ENCODE measurements at regions not wholly inside any gene's neighbourhood (a gene's known extent, or its start where the extent isn't known, plus 50 kb on each side); places are given as distances from the start of the nearest gene placed in this dataset.

DNA sequence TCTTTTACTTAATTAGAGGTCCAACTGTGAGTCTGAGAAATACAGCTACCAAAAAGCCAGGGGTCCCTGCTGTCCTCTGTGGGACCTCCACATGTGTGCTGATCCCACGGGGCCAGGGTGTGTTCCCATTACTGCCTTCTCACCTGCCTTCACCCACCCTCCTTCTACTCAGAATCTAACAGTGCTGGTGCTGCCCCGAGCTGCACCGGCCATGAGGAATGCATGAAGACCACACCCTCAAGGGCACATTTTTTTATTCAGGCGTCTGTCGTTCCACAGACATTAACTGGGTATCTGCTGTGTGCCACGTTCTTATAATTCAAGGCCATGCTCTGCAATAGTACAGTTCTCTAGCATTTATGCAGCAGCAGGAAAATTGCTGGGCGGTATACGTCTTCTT, 188.5 kb upstream of the PFKP start:
- no peak overlapping the region for H3K27ac ChIP-seq

GRCh38 chr10:2876032-2876431, 191.3 kb upstream of the PFKP start:
- DNase-seq (ENCODE audit: low read depth, low spot score): no peak
- H3K27ac ChIP-seq: no peak overlapping the region

More for the DNA sequence above, 188.5 kb upstream of the PFKP start:
- DNase-seq (ENCODE audit: low read depth, low spot score): no peak

GRCh38 chr10:2874963-2875362, 192.4 kb upstream of the PFKP start:
- no peak for DNase-seq (ENCODE audit: low read depth, low spot score)
- H3K27ac ChIP-seq: no peak overlapping the region

- no peak overlapping the region for H3K27ac ChIP-seq
- DNase-seq (ENCODE audit: low read depth, low spot score): no peak
These were observed 193.6 kb upstream of the PFKP start for GRCh38 chr10:2873769-2874168.

- DNase-seq (ENCODE audit: low read depth, low spot score): no peak
- no peak overlapping the region for H3K27ac ChIP-seq
These were observed 195.6 kb upstream of the PFKP start for GRCh38 chr10:2871673-2872219.

- no peak for DNase-seq (ENCODE audit: low read depth, low spot score)
- H3K27ac ChIP-seq: no peak overlapping the region
These were observed 196.7 kb upstream of the PFKP start for GRCh38 chr10:2870654-2871053.

- DNase-seq (ENCODE audit: low read depth, low spot score): no peak
- H3K27ac ChIP-seq: no peak overlapping the region
These were observed 199.5 kb upstream of the PFKP start for GRCh38 chr10:2867788-2868299.

- DNase-seq (ENCODE audit: low read depth, low spot score): no peak
- H3K27ac ChIP-seq: no peak overlapping the region
These were observed 200.8 kb upstream of the PFKP start for GRCh38 chr10:2866569-2866968.

- H3K27ac ChIP-seq: no peak overlapping the region
- DNase-seq (ENCODE audit: low read depth, low spot score): no peak
These were observed 205.6 kb upstream of the PFKP start for GRCh38 chr10:2861632-2862210.

GRCh38 chr10:2858452-2858851, 208.9 kb upstream of the PFKP start:
- no peak for DNase-seq (ENCODE audit: low read depth, low spot score)

GRCh38 chr10:2856598-2856997, 210.8 kb upstream of the PFKP start:
- peak; percentile 14 for DNase-seq (ENCODE audit: low read depth, low spot score)
- H3K27ac ChIP-seq: no peak overlapping the region

More at GRCh38 chr10:2858452-2858851, 208.9 kb upstream of the PFKP start:
- no peak overlapping the region for H3K27ac ChIP-seq

- DNase-seq (ENCODE audit: low read depth, low spot score): no peak
- H3K27ac ChIP-seq: no peak overlapping the region
These were observed 214.6 kb upstream of the PFKP start for GRCh38 chr10:2852574-2853323.

DNA sequence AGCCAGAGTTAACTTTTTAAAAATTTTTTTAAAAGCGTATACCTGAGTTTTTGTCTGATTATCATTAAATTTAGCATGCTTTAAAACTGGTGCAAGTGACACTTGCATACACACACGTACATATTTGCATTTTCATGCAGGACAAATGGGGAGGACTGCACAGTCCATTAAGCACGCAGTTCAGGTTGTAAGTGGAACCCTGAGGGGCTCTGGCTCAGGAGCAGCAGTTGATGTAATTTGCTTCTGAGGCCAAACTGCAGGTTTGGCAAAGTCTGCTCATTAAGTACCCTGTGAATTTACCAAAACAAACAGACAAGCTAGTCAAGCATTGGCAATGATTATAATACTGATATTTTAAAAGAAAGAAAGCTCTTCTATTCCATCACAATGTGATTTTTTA, 215.8 kb upstream of the PFKP start:
- no peak for DNase-seq (ENCODE audit: low read depth, low spot score)
- no peak overlapping the region for H3K27ac ChIP-seq

DNA sequence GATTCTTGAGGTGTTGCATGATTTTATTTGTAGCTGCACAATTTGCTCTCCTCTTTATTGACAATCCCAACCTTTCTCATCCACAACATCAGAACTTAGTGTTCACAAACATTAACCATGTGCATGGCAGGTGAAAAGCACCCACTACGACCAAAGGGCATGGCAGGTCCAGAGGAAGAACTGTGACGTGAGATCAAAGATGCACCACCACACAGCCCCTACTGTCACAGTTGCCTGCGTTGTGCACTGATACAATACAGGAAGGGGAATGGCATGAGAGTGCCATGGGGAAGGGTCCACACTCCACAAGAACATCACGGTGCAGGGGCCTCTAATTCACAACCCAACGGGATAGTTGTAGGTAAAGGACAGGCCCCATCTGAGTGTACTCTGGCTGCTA, 217.1 kb upstream of the PFKP start:
- DNase-seq (ENCODE audit: low read depth, low spot score): no peak
- no peak overlapping the region for H3K27ac ChIP-seq

- no peak overlapping the region for H3K27ac ChIP-seq
- no peak for DNase-seq (ENCODE audit: low read depth, low spot score)
These were observed 222.4 kb upstream of the PFKP start for GRCh38 chr10:2844925-2845324.

DNA sequence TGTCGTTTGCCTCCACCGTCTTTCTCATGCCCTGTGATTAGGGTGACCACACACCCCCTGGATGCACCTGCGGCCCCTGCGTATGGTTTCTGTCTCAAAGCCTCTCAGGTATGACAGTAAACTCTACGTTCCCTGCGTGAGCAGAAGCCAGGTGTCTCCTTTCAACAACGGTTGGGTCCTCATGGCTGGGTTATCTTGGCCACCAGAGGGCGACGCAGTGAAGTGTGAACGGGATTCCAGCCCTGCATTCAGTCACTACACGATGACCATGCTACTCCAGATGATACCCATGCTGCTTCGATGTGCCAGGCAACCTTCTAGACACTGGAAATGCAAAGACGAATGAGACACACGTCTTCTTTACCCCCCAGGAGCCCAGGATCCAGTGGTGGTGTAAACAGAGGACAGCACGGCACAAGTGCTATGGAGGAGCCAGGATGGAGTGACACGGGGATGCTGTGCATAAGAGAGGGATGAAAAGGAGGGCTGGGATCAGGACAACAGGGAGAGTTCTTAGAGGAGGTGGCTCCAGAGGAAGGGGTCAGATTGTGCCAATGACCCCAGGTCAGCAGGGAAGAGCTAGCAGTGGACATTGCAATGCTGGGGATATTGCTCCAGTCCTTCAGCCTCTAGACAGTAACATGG, 228.1 kb upstream of the PFKP start:
- no peak overlapping the region for H3K27ac ChIP-seq
- no peak for DNase-seq (ENCODE audit: low read depth, low spot score)

GRCh38 chr10:2837674-2838073, 229.7 kb upstream of the PFKP start:
- no peak for DNase-seq (ENCODE audit: low read depth, low spot score)
- no peak overlapping the region for H3K27ac ChIP-seq

- H3K27ac ChIP-seq: no peak overlapping the region
- no peak for DNase-seq (ENCODE audit: low read depth, low spot score)
These were observed 230.3 kb upstream of the PFKP start for GRCh38 chr10:2836921-2837662.

GRCh38 chr10:2834214-2834613, 233.1 kb upstream of the PFKP start:
- H3K27ac ChIP-seq: no peak overlapping the region

GRCh38 chr10:2831509-2831908, 235.8 kb upstream of the PFKP start:
- no peak overlapping the region for H3K27ac ChIP-seq
- no peak for DNase-seq (ENCODE audit: low read depth, low spot score)

More at GRCh38 chr10:2834214-2834613, 233.1 kb upstream of the PFKP start:
- no peak for DNase-seq (ENCODE audit: low read depth, low spot score)

Data from epithelial cell of prostate (primary cell).